Thymus (tissue), 11 donors: ENCODE measurements at regions not wholly inside any gene's neighbourhood (a gene's known extent, or its start where the extent isn't known, plus 50 kb on each side); places are given as distances from the start of the nearest gene placed in this dataset.

Experiments used
- DNase-seq, 9 donors: peaks; one replicate each; pipeline ENCODE4 v3.0.0-alpha.2; 2013; ENCODE audit warnings: low spot score in 9 of 9, low read depth in 6 of 9, missing footprints in 1 of 9
- H3K27ac ChIP-seq, 2 donors: one replicate each; pipeline ENCODE4 v1.5.1; 2013; ENCODE audit warnings: control low read depth in 1 of 2, low read depth in 1 of 2, low read length in 1 of 2, mild to moderate bottlenecking in 1 of 2, moderate library complexity in 1 of 2
- H3K27me3 ChIP-seq, 2 donors: one replicate each; pipeline ENCODE4 v1.5.1; 2013; ENCODE audit warnings: low read length in 1 of 2; ENCODE audit not compliant: control insufficient read depth in 2 of 2, insufficient read depth in 1 of 2
- H3K36me3 ChIP-seq, 2 donors: one replicate each; pipeline ENCODE4 v1.5.1; 2013; ENCODE audit warnings: low read length in 1 of 2, mild to moderate bottlenecking in 1 of 2, moderate library complexity in 1 of 2; ENCODE audit not compliant: control insufficient read depth in 2 of 2, insufficient read depth in 2 of 2
- H3K4me1 ChIP-seq, 2 donors: one replicate each; pipeline ENCODE4 v1.5.1; 2013; ENCODE audit warnings: low read length in 2 of 2; ENCODE audit not compliant: control insufficient read depth in 2 of 2, insufficient read depth in 2 of 2
- H3K4me3 ChIP-seq, 2 donors: one replicate each; pipeline ENCODE4 v1.5.1; 2013; ENCODE audit warnings: low read length in 2 of 2, control low read depth in 1 of 2, mild to moderate bottlenecking in 1 of 2
- H3K9me3 ChIP-seq, 2 donors: one replicate each; pipeline ENCODE4 v1.5.1; 2013; ENCODE audit warnings: low read length in 1 of 2, mild to moderate bottlenecking in 1 of 2; ENCODE audit not compliant: control insufficient read depth in 2 of 2, insufficient read depth in 1 of 2
- WGBS: extraction: QIAGEN DNeasy Blood & Tissue Kit; methylation state at CpG from one replicate; pipeline ENCODE4 v1.1.7; 2013; 5-methylcytosine and 5-hydroxymethylcytosine counted together
- donor health status: healthy.

- no peak overlapping the region for H3K4me3 ChIP-seq
- H3K27ac ChIP-seq = no peak overlapping the region
- DNase-seq = no peak
- no peaks in the 10 kb centered on the region for H3K27me3 ChIP-seq
- no peaks in the 10 kb centered on the region for H3K36me3 ChIP-seq
- H3K4me1 ChIP-seq = no peaks in the 10 kb centered on the region
- WGBS = 96% methylated on average over 4 of the region's 4 CpGs
- H3K9me3 ChIP-seq = no peaks in the 10 kb centered on the region
Observed at GRCh38 chr2:83522891-83523493, 936.1 kb downstream of the SUCLG1 start.

- Histone ChIP-seq H3K36me3 (no peaks in the 10 kb centered on the region), H3K27ac (no peak overlapping the region), H3K9me3 (peaks cover 0 to 13% of the 10 kb centered on the region in 2 donors), H3K4me3 (no peak overlapping the region), H3K4me1 (no peaks in the 10 kb centered on the region), H3K27me3 (no peaks in the 10 kb centered on the region)
- DNase-seq = no peak
- WGBS = 98% methylated on average over 42 of the region's 42 CpGs
Observed at GRCh38 chr2:83517727-83518368, 941.2 kb downstream of the SUCLG1 start.

GRCh38 chr2:83516503-83516902 is 942.6 kb downstream of the SUCLG1 start:
- DNase-seq = no peak
- Histone ChIP-seq H3K4me3 (no peak overlapping the region), H3K36me3 (no peaks in the 10 kb centered on the region), H3K27me3 (no peaks in the 10 kb centered on the region), H3K9me3 (peaks cover 0 to 13% of the 10 kb centered on the region in 2 donors), H3K27ac (no peak overlapping the region), H3K4me1 (no peaks in the 10 kb centered on the region)
- WGBS = 46% methylated on average over 3 of the region's 3 CpGs

DNA sequence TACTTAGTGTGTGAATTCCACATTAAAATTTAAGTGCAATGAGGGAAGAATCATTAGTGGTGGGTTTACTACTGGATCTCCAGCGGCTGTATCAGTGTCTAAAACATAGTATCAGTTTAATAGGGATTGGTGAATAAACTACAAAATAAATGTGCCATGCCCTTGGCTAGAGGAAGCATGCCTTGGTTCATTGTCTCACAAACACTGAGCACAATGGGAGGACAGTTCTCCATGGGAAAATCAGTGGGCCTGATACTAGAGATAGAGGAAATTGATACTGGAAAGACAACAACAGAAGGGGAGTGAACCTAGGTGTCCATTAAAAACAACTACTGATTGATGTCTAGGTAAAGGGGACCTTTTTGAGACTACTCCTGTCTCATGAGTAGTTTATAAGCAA is 971.6 kb downstream of the SUCLG1 start:
- no peaks in the 10 kb centered on the region for H3K4me1 ChIP-seq
- no peaks in the 10 kb centered on the region for H3K27me3 ChIP-seq
- no peak for DNase-seq
- H3K4me3 ChIP-seq = no peak overlapping the region
- H3K9me3 ChIP-seq = no peaks in the 10 kb centered on the region
- 75% methylated on average over 1 of the region's 1 CpG for WGBS
- H3K27ac ChIP-seq = no peak overlapping the region
- H3K36me3 ChIP-seq = no peaks in the 10 kb centered on the region

DNA sequence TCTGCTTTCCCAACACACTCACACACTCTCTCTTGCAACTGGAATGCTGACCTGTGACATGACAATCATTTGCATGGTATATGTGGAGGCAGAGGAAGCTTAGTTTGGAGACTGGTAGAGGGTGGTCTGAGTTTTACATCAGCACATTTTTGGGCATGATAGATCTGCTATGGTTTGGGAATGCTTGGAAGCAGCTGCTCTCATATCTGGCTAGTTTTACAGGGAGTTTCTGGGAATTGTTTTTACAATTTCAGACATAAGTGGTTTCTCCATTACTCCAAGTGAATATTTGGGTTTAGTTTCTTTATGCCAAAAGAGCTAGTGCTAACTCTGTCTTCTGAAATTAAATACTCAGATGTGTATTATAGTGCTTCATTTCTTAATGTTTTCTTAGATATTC is 977.6 kb downstream of the SUCLG1 start:
- Histone ChIP-seq H3K4me1 (no peaks in the 10 kb centered on the region), H3K27ac (no peak overlapping the region), H3K9me3 (no peaks in the 10 kb centered on the region), H3K27me3 (no peaks in the 10 kb centered on the region), H3K4me3 (no peak overlapping the region), H3K36me3 (no peaks in the 10 kb centered on the region)
- DNase-seq = peak in 1 of 9 donors; percentile 1

- no peaks in the 10 kb centered on the region for H3K36me3 ChIP-seq
- no peaks in the 10 kb centered on the region for H3K27me3 ChIP-seq
- DNase-seq = no peak
- no peaks in the 10 kb centered on the region for H3K9me3 ChIP-seq
- H3K4me3 ChIP-seq = no peak overlapping the region
- no peaks in the 10 kb centered on the region for H3K4me1 ChIP-seq
- no peak overlapping the region for H3K27ac ChIP-seq
- WGBS = 56% methylated on average over 4 of the region's 4 CpGs
Observed at GRCh38 chr2:83478037-83478436, 981.0 kb downstream of the SUCLG1 start.

GRCh38 chr2:83475371-83475770 is 983.7 kb downstream of the SUCLG1 start:
- Histone ChIP-seq H3K4me3 (no peak overlapping the region), H3K4me1 (no peaks in the 10 kb centered on the region), H3K36me3 (no peaks in the 10 kb centered on the region), H3K27ac (no peak overlapping the region), H3K9me3 (no peaks in the 10 kb centered on the region), H3K27me3 (no peaks in the 10 kb centered on the region)
- WGBS = 96% methylated on average over 2 of the region's 2 CpGs
- no peak for DNase-seq

DNA sequence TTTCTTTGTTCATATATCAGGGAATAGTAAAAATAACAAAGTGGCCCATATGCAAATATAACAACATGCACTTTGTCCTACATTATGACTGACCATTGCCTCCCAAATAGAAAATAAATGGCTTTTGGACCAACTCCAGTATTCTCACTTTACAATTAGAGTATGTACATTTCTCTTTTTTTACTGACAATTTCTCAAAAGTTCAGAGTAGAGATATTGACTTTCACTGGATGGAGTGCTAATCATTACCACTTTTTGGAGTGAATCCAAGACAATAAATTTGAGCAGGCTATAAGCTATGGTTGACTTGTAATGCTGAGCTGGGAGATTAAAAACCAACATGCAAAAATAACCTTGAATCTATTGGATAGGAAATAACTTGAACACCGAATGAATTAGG is 987.4 kb downstream of the SUCLG1 start:
- Histone ChIP-seq H3K9me3 (no peaks in the 10 kb centered on the region), H3K4me3 (no peak overlapping the region), H3K27me3 (no peaks in the 10 kb centered on the region), H3K36me3 (no peaks in the 10 kb centered on the region), H3K27ac (no peak overlapping the region), H3K4me1 (no peaks in the 10 kb centered on the region)
- DNase-seq = no peak
- 92% methylated on average over 1 of the region's 1 CpG for WGBS

DNA sequence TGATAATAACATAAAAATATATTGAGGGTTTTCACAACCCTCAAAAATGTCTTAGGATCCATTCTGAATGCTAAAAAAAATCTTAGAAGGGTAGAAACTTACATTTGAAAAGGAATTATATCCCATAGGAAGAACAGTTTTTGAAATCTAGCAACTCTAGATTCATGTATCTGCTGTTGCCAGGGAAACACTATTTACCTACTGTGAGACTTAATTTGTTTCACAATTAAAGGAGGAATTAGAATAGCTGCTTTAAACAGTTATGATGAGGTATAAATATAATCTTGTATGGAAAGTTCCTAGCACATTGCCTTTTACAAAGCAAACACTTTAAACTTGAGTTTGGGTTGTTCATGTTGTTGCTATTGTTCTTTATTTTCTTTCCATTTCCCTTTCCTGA is 988.2 kb downstream of the SUCLG1 start:
- no peaks in the 10 kb centered on the region for H3K36me3 ChIP-seq
- H3K4me1 ChIP-seq = no peaks in the 10 kb centered on the region
- no peak overlapping the region for H3K27ac ChIP-seq
- H3K4me3 ChIP-seq = no peak overlapping the region
- no peaks in the 10 kb centered on the region for H3K27me3 ChIP-seq
- no peak for DNase-seq
- no peaks in the 10 kb centered on the region for H3K9me3 ChIP-seq
